ENCODE measurements at regions not wholly inside any gene's neighbourhood (a gene's known extent, or its start where the extent isn't known, plus 50 kb on each side); places are given as distances from the start of the nearest gene placed in this dataset.

DNA sequence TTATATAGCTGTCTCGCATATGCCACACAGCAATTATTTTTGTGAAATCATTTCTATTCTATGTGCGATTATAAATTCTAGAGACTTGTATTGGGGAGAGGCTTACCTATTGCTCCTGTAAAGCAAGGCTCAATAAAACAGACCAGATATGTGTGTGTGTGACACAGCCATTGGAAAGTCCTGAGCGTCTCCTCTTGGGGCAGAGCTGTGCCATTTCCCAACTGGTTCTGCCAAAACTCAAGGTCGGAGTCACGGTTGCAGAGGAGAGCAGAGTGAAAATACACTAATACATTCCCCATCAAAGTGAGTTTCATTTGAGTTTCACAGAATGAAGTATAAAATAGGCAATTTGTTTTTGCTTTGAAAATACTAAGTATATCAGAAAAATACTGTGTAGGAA lies 567.4 kb upstream of the FZD8 start:
- TF ChIP-seq, protein P1, sequence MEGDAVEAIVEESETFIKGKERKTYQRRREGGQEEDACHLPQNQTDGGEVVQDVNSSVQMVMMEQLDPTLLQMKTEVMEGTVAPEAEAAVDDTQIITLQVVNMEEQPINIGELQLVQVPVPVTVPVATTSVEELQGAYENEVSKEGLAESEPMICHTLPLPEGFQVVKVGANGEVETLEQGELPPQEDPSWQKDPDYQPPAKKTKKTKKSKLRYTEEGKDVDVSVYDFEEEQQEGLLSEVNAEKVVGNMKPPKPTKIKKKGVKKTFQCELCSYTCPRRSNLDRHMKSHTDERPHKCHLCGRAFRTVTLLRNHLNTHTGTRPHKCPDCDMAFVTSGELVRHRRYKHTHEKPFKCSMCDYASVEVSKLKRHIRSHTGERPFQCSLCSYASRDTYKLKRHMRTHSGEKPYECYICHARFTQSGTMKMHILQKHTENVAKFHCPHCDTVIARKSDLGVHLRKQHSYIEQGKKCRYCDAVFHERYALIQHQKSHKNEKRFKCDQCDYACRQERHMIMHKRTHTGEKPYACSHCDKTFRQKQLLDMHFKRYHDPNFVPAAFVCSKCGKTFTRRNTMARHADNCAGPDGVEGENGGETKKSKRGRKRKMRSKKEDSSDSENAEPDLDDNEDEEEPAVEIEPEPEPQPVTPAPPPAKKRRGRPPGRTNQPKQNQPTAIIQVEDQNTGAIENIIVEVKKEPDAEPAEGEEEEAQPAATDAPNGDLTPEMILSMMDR (IDR thresholded peaks at IDR 0.05), result no peak
- TF ChIP-seq POLR2A (IDR thresholded peaks at IDR 0.05), result no peak
